ENCODE measurements at regions not wholly inside any gene's neighbourhood (a gene's known extent, or its start where the extent isn't known, plus 50 kb on each side); places are given as distances from the start of the nearest gene placed in this dataset.
A peak's percentile ranks its signal among the peaks of the same experiment; 100 is the strongest.

DNA sequence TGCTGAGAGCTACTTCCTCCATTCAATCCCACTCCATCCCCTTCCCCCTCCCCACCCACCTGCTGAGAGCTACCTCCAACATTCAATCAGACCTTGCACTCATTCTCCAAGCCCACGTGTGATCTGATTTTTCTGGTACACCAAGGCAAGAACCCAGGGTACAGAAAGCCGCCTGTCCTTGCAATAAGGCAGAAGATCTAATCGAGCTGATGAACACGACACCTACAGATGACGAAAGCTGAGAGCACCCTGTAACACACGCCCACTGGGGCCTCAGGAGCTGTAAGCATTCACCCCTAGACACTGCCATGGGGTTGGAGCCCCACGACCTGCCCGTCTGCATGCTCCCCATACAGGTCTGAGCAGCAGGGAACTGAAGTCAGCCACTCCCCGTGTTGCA lies 58.3 kb downstream of the TRIML1 start:
- no peak overlapping the region for H2AFZ ChIP-seq (ENCODE audit: low read length)
- H3K27ac ChIP-seq (ENCODE audit: insufficient read depth, low read length), result no peak overlapping the region
- no peak overlapping the region for H3K4me3 ChIP-seq (replicated peaks in 1 of 4; ENCODE audit: control extremely low read depth in 1 of 4, insufficient read depth in 1 of 4, low read depth in 3 of 4, low read length in 4 of 4)
- no peak for TF ChIP-seq EZH2 (IDR thresholded peaks at IDR 0.05; ENCODE audit: low read length, missing control alignments)
- TF ChIP-seq, protein P1, sequence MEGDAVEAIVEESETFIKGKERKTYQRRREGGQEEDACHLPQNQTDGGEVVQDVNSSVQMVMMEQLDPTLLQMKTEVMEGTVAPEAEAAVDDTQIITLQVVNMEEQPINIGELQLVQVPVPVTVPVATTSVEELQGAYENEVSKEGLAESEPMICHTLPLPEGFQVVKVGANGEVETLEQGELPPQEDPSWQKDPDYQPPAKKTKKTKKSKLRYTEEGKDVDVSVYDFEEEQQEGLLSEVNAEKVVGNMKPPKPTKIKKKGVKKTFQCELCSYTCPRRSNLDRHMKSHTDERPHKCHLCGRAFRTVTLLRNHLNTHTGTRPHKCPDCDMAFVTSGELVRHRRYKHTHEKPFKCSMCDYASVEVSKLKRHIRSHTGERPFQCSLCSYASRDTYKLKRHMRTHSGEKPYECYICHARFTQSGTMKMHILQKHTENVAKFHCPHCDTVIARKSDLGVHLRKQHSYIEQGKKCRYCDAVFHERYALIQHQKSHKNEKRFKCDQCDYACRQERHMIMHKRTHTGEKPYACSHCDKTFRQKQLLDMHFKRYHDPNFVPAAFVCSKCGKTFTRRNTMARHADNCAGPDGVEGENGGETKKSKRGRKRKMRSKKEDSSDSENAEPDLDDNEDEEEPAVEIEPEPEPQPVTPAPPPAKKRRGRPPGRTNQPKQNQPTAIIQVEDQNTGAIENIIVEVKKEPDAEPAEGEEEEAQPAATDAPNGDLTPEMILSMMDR (conservative IDR thresholded peaks at IDR 0.05 in 1 of 2, IDR thresholded peaks at IDR 0.05 in 1 of 2; ENCODE audit: low read depth in 1 of 2, low read length in 2 of 2), result no peak
- H3K36me3 ChIP-seq (ENCODE audit: control insufficient read depth, insufficient read depth, low read length), result no peaks in the 10 kb centered on the region
- H4K20me1 ChIP-seq (ENCODE audit: control insufficient read depth, extremely low read depth, insufficient read depth, low read length), result no peaks in the 10 kb centered on the region
- H3K4me2 ChIP-seq (ENCODE audit: extremely low read depth, insufficient read depth, low read length), result no peak overlapping the region
- no peak overlapping the region for H3K9ac ChIP-seq (ENCODE audit: insufficient read depth, low read length)
- DNase-seq (ENCODE audit: low read depth in 2 of 2), result no peak
- no peaks in the 10 kb centered on the region for H3K9me3 ChIP-seq (ENCODE audit: control insufficient read depth, insufficient read depth, low read depth, low read length)
- no peaks in the 10 kb centered on the region for H3K79me2 ChIP-seq (ENCODE audit: control insufficient read depth, insufficient read depth, low read length)
- no peaks in the 10 kb centered on the region for H3K27me3 ChIP-seq (ENCODE audit: control insufficient read depth, insufficient read depth, low read length)
- no peaks in the 10 kb centered on the region for H3K4me1 ChIP-seq (ENCODE audit: control insufficient read depth, extremely low read depth, insufficient read depth, low read length)

DNA sequence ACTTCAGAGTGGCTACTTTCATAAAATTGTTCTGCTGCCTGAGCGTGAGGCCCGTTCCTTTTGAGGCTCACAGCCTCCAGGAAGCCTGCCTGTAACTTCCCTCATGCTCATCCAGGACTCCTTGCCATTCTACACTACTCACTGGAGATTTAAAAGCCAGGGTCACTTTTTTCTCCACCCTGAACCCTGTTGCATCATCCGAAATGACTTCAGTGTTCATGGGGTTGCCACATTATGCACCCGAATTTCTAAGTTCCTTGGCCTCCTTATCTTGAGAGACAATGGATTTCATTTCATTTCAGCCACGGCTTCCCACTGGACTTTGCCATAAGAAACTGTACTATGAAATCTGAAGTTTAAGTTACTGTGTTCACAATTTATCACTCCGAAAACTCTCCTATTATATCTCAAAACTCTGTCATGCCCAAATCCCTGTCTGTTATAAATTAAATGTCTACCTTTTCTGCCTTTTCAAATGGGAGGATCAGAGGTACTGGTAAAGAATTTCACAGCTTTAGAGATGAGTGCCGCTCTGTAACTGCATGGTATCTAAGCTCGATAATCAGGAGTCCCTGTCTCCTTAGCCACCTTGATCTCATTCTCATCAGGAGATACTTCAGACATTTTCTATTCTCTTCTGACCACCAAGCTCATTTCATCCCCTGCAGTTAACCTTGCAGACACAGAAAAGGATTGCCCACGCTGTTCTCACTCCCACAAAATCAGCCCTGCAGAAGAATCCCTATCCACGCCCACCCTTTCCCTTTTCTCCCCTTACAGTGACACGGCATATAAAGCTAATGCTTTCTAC lies 59.9 kb downstream of the TRIML1 start:
- no peak overlapping the region for H2AFZ ChIP-seq (ENCODE audit: low read length)
- no peak overlapping the region for H3K9ac ChIP-seq (ENCODE audit: insufficient read depth, low read length)
- no peak for TF ChIP-seq EZH2 (IDR thresholded peaks at IDR 0.05; ENCODE audit: low read length, missing control alignments)
- TF ChIP-seq, protein P1 (conservative IDR thresholded peaks at IDR 0.05 in 1 of 2, IDR thresholded peaks at IDR 0.05 in 1 of 2; ENCODE audit: low read depth in 1 of 2, low read length in 2 of 2), result no peak
- no peaks in the 10 kb centered on the region for H3K79me2 ChIP-seq (ENCODE audit: control insufficient read depth, insufficient read depth, low read length)
- H3K9me3 ChIP-seq (ENCODE audit: control insufficient read depth, insufficient read depth, low read depth, low read length), result no peaks in the 10 kb centered on the region
- no peak overlapping the region for H3K4me3 ChIP-seq (replicated peaks in 1 of 4; ENCODE audit: control extremely low read depth in 1 of 4, insufficient read depth in 1 of 4, low read depth in 3 of 4, low read length in 4 of 4)
- no peaks in the 10 kb centered on the region for H4K20me1 ChIP-seq (ENCODE audit: control insufficient read depth, extremely low read depth, insufficient read depth, low read length)
- H3K27me3 ChIP-seq (ENCODE audit: control insufficient read depth, insufficient read depth, low read length), result no peaks in the 10 kb centered on the region
- no peak overlapping the region for H3K4me2 ChIP-seq (ENCODE audit: extremely low read depth, insufficient read depth, low read length)
- H3K27ac ChIP-seq (ENCODE audit: insufficient read depth, low read length), result no peak overlapping the region
- H3K36me3 ChIP-seq (ENCODE audit: control insufficient read depth, insufficient read depth, low read length), result no peaks in the 10 kb centered on the region
- peak in 1 of 2 donors; percentile 31 for DNase-seq (ENCODE audit: low read depth in 2 of 2)
- H3K4me1 ChIP-seq (ENCODE audit: control insufficient read depth, extremely low read depth, insufficient read depth, low read length), result no peaks in the 10 kb centered on the region

DNA sequence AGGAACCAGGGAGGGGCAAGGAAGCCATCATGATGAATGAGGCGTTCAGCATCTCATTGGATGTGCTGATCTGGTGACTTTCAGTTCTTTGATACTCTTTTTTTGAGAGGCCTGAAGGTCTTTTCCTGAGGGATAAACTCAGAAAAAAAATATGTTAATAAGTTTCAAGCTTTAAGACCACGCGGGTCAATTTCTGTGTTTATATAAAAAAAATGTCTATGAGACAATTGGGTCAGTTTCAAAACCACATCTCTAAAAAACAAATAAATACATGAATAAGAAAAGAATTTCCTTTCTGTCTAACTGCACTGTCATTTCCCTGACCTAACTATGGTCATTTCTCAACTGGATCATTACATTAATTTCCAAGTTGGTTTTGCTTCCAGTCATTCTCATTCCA lies 62.6 kb downstream of the TRIML1 start:
- no peaks in the 10 kb centered on the region for H3K79me2 ChIP-seq (ENCODE audit: control insufficient read depth, insufficient read depth, low read length)
- TF ChIP-seq, protein P1 (conservative IDR thresholded peaks at IDR 0.05 in 1 of 2, IDR thresholded peaks at IDR 0.05 in 1 of 2; ENCODE audit: low read depth in 1 of 2, low read length in 2 of 2), result no peak
- no peak for TF ChIP-seq EZH2 (IDR thresholded peaks at IDR 0.05; ENCODE audit: low read length, missing control alignments)
- H3K27ac ChIP-seq (ENCODE audit: insufficient read depth, low read length), result peak overlapping the region; percentile 48
- no peaks in the 10 kb centered on the region for H3K4me1 ChIP-seq (ENCODE audit: control insufficient read depth, extremely low read depth, insufficient read depth, low read length)
- H3K9me3 ChIP-seq (ENCODE audit: control insufficient read depth, insufficient read depth, low read depth, low read length), result no peaks in the 10 kb centered on the region
- no peak overlapping the region for H3K9ac ChIP-seq (ENCODE audit: insufficient read depth, low read length)
- no peaks in the 10 kb centered on the region for H3K36me3 ChIP-seq (ENCODE audit: control insufficient read depth, insufficient read depth, low read length)
- peak in 1 of 2 donors; percentile 60 for DNase-seq (ENCODE audit: low read depth in 2 of 2)
- peak overlapping the region; percentile 29 for H2AFZ ChIP-seq (ENCODE audit: low read length)
- no peak overlapping the region for H3K4me2 ChIP-seq (ENCODE audit: extremely low read depth, insufficient read depth, low read length)
- no peaks in the 10 kb centered on the region for H4K20me1 ChIP-seq (ENCODE audit: control insufficient read depth, extremely low read depth, insufficient read depth, low read length)
- H3K4me3 ChIP-seq (replicated peaks in 1 of 4; ENCODE audit: control extremely low read depth in 1 of 4, insufficient read depth in 1 of 4, low read depth in 3 of 4, low read length in 4 of 4), result no peak overlapping the region
- H3K27me3 ChIP-seq (ENCODE audit: control insufficient read depth, insufficient read depth, low read length), result no peaks in the 10 kb centered on the region

All from fibroblast of lung (primary cell).